ENCODE measurements at regions not wholly inside any gene's neighbourhood (a gene's known extent, or its start where the extent isn't known, plus 50 kb on each side); places are given as distances from the start of the nearest gene placed in this dataset.
A peak's percentile ranks its signal among the peaks of the same experiment; 100 is the strongest.

DNA sequence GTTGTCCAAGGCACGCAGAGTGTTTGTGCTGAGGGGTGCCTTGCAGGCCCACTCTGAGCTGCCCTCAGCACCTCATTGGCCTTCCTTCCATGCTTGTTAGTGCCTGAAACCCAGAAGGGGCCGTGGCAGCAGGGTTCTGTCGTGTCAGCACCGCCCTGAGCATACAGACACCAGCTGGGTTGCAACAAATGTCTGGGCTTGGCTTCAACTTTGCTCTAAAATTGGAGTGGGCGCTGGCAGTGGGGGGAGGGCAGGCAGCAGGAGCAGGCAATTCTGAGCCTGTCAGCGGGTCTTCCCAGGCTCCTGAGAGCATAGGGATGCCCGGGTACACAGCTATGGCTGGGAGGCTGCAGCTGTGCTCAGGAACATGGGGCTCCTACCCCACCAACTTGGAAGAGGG lies 464.3 kb downstream of the EPHA3 start:
- no peak for TF ChIP-seq CTCF (IDR thresholded peaks at IDR 0.05)
- DNase-seq (ENCODE audit: low spot score) = no peak
- H3K4me3 ChIP-seq = peak overlapping the region; percentile 47
- H3K27ac ChIP-seq = peak overlapping the region; percentile 74 to 75

- no peak for DNase-seq (ENCODE audit: low spot score)
- Histone ChIP-seq H3K4me3 (peak overlapping the region; percentile 47), H3K27ac (peak overlapping the region in 1 of 2 donors; percentile 75)
- TF ChIP-seq CTCF (IDR thresholded peaks at IDR 0.05) = no peak
Measured at GRCh38 chr3:89572261-89572660, 464.8 kb downstream of the EPHA3 start.

GRCh38 chr3:89576417-89576816 lies 469.0 kb downstream of the EPHA3 start:
- TF ChIP-seq CTCF (IDR thresholded peaks at IDR 0.05) = no peak
- Histone ChIP-seq H3K27ac (no peak overlapping the region), H3K4me3 (no peak overlapping the region)

GRCh38 chr3:89577637-89578530 lies 470.5 kb downstream of the EPHA3 start:
- Histone ChIP-seq H3K4me3 (no peak overlapping the region), H3K27ac (no peak overlapping the region)
- TF ChIP-seq CTCF (IDR thresholded peaks at IDR 0.05) = no peak
- no peak for DNase-seq (ENCODE audit: low spot score)

More at GRCh38 chr3:89576417-89576816, 469.0 kb downstream of the EPHA3 start:
- DNase-seq (ENCODE audit: low spot score) = no peak

GRCh38 chr3:89580859-89581258 lies 473.4 kb downstream of the EPHA3 start:
- DNase-seq (ENCODE audit: low spot score) = no peak
- TF ChIP-seq CTCF (IDR thresholded peaks at IDR 0.05) = no peak
- H3K27ac ChIP-seq = no peak overlapping the region
- H3K4me3 ChIP-seq = no peak overlapping the region

DNA sequence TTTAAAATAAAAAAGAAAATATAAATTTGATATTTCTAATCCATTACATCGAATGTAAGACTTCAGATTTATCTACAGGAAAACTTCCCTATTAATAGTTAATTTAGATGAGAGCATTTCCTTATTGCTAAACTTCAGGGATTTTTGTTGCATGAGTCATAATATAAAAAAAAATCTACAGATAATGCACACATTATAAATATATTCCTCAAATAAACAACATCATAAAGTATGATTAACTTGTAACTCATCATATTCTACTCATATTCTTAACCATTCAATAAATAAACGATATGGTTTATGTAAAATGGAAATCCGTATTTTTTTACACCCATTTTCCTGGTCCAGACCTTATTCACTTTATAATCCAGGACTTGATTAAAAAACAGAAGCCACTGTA lies 477.0 kb downstream of the EPHA3 start:
- DNase-seq (ENCODE audit: low spot score) = no peak
- TF ChIP-seq CTCF (IDR thresholded peaks at IDR 0.05) = no peak

GRCh38 chr3:89586256-89586655 lies 478.8 kb downstream of the EPHA3 start:
- no peak for DNase-seq (ENCODE audit: low spot score)
- H3K27ac ChIP-seq = no peak overlapping the region

More for the DNA sequence above, 477.0 kb downstream of the EPHA3 start:
- H3K4me3 ChIP-seq = no peak overlapping the region
- no peak overlapping the region for H3K27ac ChIP-seq

More at GRCh38 chr3:89586256-89586655, 478.8 kb downstream of the EPHA3 start:
- H3K4me3 ChIP-seq = no peak overlapping the region
- TF ChIP-seq CTCF (IDR thresholded peaks at IDR 0.05) = no peak

All from coronary artery (tissue), 2 donors.